ENCODE measurements at regions not wholly inside any gene's neighbourhood (a gene's known extent, or its start where the extent isn't known, plus 50 kb on each side); places are given as distances from the start of the nearest gene placed in this dataset.

DNA sequence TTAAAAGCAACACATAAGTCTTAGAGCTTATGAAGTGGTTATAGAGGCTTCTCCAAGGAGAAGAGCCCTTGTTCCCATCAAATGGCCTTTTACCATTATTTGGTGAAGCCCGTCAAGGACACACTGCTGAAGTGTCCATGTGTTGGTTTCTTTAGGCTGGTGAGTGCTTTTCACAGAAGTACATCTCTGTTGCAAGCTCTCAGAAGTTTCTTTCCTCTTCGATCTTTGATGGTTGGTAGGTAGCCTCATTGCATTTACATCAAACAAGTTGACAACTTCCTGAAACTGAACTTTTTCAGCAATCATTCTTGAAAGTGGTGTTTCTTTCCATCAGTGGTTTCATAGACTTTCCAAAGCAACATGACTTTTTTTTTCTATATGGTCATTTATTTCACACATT is 465.6 kb downstream of the HDGFL1 start:
- no peak overlapping the region for H3K9ac ChIP-seq (ENCODE audit: low read depth in 1 of 3, low read length in 3 of 3)
- no peak overlapping the region for H3K4me3 ChIP-seq (ENCODE audit: low read length in 3 of 3)
- no peaks in the 10 kb centered on the region for H3K27me3 ChIP-seq (ENCODE audit: control insufficient read depth in 3 of 3, insufficient read depth in 3 of 3, low read length in 3 of 3)
- H3K36me3 ChIP-seq (ENCODE audit: control insufficient read depth in 3 of 3, insufficient read depth in 3 of 3, low read length in 3 of 3) = no peaks in the 10 kb centered on the region
- H3K4me1 ChIP-seq (ENCODE audit: control insufficient read depth in 3 of 3, insufficient read depth in 3 of 3, low read length in 3 of 3) = peaks cover 0 to 7% (median 4%) of the 10 kb centered on the region in 3 donors
- no peak overlapping the region for H3K27ac ChIP-seq (ENCODE audit: low read depth, low read length)
- no peaks in the 10 kb centered on the region for H3K9me3 ChIP-seq (ENCODE audit: control insufficient read depth in 3 of 3, low read length in 3 of 3)

DNA sequence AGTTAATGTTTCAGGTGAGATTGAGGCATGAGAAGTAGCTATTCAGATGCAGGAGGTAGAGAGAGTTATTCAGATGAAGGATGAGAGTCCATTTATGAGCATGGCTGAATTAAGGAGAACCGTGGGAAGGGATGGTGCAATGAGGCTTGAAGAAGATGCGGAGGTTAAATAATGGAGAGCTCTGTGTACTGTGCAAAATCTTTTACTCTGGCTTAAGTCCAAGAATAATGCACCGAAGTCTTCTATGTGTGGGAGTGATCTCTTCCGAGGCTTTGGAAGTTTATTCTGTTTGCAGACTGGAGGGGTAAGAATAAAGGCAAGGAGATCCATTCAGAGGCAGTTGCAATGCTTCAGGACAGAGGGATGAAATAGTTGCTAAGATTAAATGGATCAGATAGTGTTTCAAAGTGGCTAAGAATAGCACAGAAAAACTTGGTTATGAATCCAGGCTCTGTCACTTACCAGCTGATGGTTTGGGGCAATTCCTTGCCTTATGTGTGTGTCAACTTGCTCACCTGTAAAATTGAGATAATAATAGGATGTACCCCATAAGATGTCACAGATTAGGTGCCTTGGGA is 467.1 kb downstream of the HDGFL1 start:
- H3K36me3 ChIP-seq (ENCODE audit: control insufficient read depth in 3 of 3, insufficient read depth in 3 of 3, low read length in 3 of 3) = no peaks in the 10 kb centered on the region
- no peak overlapping the region for H3K9ac ChIP-seq (ENCODE audit: low read depth in 1 of 3, low read length in 3 of 3)
- no peak overlapping the region for H3K4me3 ChIP-seq (ENCODE audit: low read length in 3 of 3)
- H3K4me1 ChIP-seq (ENCODE audit: control insufficient read depth in 3 of 3, insufficient read depth in 3 of 3, low read length in 3 of 3) = peaks cover 0 to 7% (median 4%) of the 10 kb centered on the region in 3 donors
- H3K9me3 ChIP-seq (ENCODE audit: control insufficient read depth in 3 of 3, low read length in 3 of 3) = no peaks in the 10 kb centered on the region
- H3K27ac ChIP-seq (ENCODE audit: low read depth, low read length) = no peak overlapping the region
- H3K27me3 ChIP-seq (ENCODE audit: control insufficient read depth in 3 of 3, insufficient read depth in 3 of 3, low read length in 3 of 3) = no peaks in the 10 kb centered on the region

DNA sequence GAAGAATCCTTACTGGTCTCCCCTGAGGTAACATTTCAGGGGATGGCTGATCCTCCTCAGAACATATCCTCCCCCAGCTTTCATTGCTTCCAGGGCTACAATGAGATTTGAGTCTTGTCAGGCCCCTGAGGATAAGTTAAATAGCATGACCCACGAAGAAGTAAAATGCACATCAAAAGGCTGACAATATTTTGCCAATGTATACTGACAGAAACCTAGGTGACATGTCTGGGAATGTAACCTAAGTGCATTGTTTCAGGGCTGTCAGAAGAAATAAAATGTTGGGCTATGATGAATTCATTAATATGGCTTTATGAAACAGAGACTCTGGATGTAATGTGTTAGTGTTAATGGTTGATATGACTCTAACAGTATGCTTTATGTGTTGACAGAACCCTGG is 471.5 kb downstream of the HDGFL1 start:
- Histone ChIP-seq H3K36me3 (ENCODE audit: control insufficient read depth in 3 of 3, insufficient read depth in 3 of 3, low read length in 3 of 3) (no peaks in the 10 kb centered on the region), H3K27me3 (ENCODE audit: control insufficient read depth in 3 of 3, insufficient read depth in 3 of 3, low read length in 3 of 3) (no peaks in the 10 kb centered on the region), H3K4me1 (ENCODE audit: control insufficient read depth in 3 of 3, insufficient read depth in 3 of 3, low read length in 3 of 3) (peaks cover 0 to 4% (median 4%) of the 10 kb centered on the region in 3 donors), H3K4me3 (ENCODE audit: low read length in 3 of 3) (no peak overlapping the region), H3K9ac (ENCODE audit: low read depth in 1 of 3, low read length in 3 of 3) (no peak overlapping the region), H3K9me3 (ENCODE audit: control insufficient read depth in 3 of 3, low read length in 3 of 3) (no peaks in the 10 kb centered on the region), H3K27ac (ENCODE audit: low read depth, low read length) (no peak overlapping the region)

DNA sequence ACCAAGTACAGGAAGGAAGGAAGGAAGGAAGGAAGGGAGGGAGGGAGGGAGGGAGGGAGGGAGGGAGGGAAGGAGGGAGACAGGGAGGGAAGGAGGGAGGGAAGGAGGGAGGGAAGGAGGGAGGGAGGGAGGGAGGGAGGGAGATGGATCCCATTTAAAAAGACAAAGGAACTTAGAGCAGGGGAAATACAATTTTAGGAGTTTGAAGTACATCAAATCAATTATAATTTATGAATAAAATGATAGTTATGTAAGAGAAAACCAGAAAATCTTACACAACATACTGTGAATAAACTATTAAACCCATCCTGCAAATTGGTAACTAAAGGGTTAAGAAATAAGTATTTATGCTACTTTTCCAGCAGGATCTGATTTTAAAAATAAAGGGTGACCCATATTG is 475.9 kb downstream of the HDGFL1 start:
- Histone ChIP-seq H3K9me3 (ENCODE audit: control insufficient read depth in 3 of 3, low read length in 3 of 3) (no peaks in the 10 kb centered on the region), H3K36me3 (ENCODE audit: control insufficient read depth in 3 of 3, insufficient read depth in 3 of 3, low read length in 3 of 3) (no peaks in the 10 kb centered on the region), H3K4me3 (ENCODE audit: low read length in 3 of 3) (no peak overlapping the region), H3K27me3 (ENCODE audit: control insufficient read depth in 3 of 3, insufficient read depth in 3 of 3, low read length in 3 of 3) (no peaks in the 10 kb centered on the region), H3K4me1 (ENCODE audit: control insufficient read depth in 3 of 3, insufficient read depth in 3 of 3, low read length in 3 of 3) (no peaks in the 10 kb centered on the region), H3K9ac (ENCODE audit: low read depth in 1 of 3, low read length in 3 of 3) (no peak overlapping the region), H3K27ac (ENCODE audit: low read depth, low read length) (no peak overlapping the region)

DNA sequence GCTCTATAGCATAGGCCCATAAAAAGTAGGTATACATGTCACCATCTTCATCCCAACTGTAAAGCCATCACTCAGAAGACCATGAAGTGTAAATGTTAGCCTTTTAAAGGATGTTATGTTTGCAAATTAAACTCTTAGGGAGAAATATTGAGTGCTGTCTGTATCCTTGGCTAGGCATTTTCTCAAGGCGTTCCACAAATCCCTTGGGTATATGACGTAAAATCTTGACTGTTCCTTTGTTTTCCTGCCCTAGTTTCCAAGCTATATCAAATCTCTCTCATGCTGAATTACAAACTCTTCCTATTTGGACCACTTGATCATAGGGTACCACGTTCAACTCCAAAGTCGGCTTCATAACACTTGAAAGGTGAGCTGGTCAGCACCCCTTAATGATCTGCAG is 486.2 kb downstream of the HDGFL1 start:
- no peaks in the 10 kb centered on the region for H3K36me3 ChIP-seq (ENCODE audit: control insufficient read depth in 3 of 3, insufficient read depth in 3 of 3, low read length in 3 of 3)
- H3K9me3 ChIP-seq (ENCODE audit: control insufficient read depth in 3 of 3, low read length in 3 of 3) = no peaks in the 10 kb centered on the region
- no peaks in the 10 kb centered on the region for H3K4me1 ChIP-seq (ENCODE audit: control insufficient read depth in 3 of 3, insufficient read depth in 3 of 3, low read length in 3 of 3)
- no peak overlapping the region for H3K4me3 ChIP-seq (ENCODE audit: low read length in 3 of 3)
- H3K27ac ChIP-seq (ENCODE audit: low read depth, low read length) = no peak overlapping the region
- no peak overlapping the region for H3K9ac ChIP-seq (ENCODE audit: low read depth in 1 of 3, low read length in 3 of 3)
- H3K27me3 ChIP-seq (ENCODE audit: control insufficient read depth in 3 of 3, insufficient read depth in 3 of 3, low read length in 3 of 3) = no peaks in the 10 kb centered on the region

DNA sequence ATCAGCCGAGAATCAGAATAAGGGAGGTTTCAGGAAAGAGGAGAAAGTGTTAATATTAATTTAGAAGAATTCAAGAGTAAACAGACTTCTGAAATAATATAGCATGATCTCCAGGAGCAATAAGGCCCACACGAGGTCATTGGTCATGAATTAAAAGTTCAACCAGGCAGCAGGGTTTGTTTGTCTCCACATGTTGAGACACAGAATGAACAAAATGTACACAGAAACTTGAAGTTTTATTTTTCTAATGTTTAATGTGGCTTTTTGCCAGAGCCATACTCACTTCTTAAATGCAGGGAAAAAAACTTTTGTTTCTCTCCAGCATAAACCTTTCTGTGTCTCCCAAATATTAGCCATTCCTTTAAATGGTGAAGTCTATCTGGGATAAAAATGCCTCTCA is 504.5 kb downstream of the HDGFL1 start:
- no peak overlapping the region for H3K4me3 ChIP-seq (ENCODE audit: low read length in 3 of 3)
- H3K9me3 ChIP-seq (ENCODE audit: control insufficient read depth in 3 of 3, low read length in 3 of 3) = peaks cover 0 to 4% (median 2%) of the 10 kb centered on the region in 3 donors
- no peak overlapping the region for H3K27ac ChIP-seq (ENCODE audit: low read depth, low read length)
- H3K36me3 ChIP-seq (ENCODE audit: control insufficient read depth in 3 of 3, insufficient read depth in 3 of 3, low read length in 3 of 3) = no peaks in the 10 kb centered on the region
- H3K27me3 ChIP-seq (ENCODE audit: control insufficient read depth in 3 of 3, insufficient read depth in 3 of 3, low read length in 3 of 3) = no peaks in the 10 kb centered on the region
- no peak overlapping the region for H3K9ac ChIP-seq (ENCODE audit: low read depth in 1 of 3, low read length in 3 of 3)
- H3K4me1 ChIP-seq (ENCODE audit: control insufficient read depth in 3 of 3, insufficient read depth in 3 of 3, low read length in 3 of 3) = no peaks in the 10 kb centered on the region

GRCh38 chr6:23077772-23078171 is 508.4 kb downstream of the HDGFL1 start:
- Histone ChIP-seq H3K4me3 (ENCODE audit: low read length in 3 of 3) (no peak overlapping the region), H3K27ac (ENCODE audit: low read depth, low read length) (no peak overlapping the region), H3K4me1 (ENCODE audit: control insufficient read depth in 3 of 3, insufficient read depth in 3 of 3, low read length in 3 of 3) (no peaks in the 10 kb centered on the region), H3K9me3 (ENCODE audit: control insufficient read depth in 3 of 3, low read length in 3 of 3) (peaks cover 0 to 4% (median 2%) of the 10 kb centered on the region in 3 donors), H3K36me3 (ENCODE audit: control insufficient read depth in 3 of 3, insufficient read depth in 3 of 3, low read length in 3 of 3) (no peaks in the 10 kb centered on the region), H3K9ac (ENCODE audit: low read depth in 1 of 3, low read length in 3 of 3) (no peak overlapping the region), H3K27me3 (ENCODE audit: control insufficient read depth in 3 of 3, insufficient read depth in 3 of 3, low read length in 3 of 3) (no peaks in the 10 kb centered on the region)

DNA sequence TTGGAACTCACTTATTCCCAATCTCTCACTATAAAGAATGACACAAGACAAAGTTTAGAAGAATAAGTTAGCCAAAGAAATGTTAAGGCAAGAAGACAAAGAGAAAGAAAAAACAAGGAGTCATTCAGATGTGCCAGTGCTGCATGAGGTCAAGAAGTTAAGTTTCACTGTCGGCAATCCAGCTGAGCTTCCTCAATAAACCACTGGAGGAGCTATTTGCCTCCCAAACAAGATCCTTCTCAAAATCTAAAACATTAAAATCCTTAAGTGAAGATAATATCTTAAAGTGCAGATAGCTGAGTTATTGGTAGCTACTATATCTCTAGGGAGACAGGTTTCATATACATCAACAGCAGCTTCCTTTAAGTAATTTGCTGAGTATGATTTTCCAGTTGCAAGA is 512.3 kb downstream of the HDGFL1 start:
- H3K27me3 ChIP-seq (ENCODE audit: control insufficient read depth in 3 of 3, insufficient read depth in 3 of 3, low read length in 3 of 3) = no peaks in the 10 kb centered on the region
- no peak overlapping the region for H3K9ac ChIP-seq (ENCODE audit: low read depth in 1 of 3, low read length in 3 of 3)
- no peak overlapping the region for H3K27ac ChIP-seq (ENCODE audit: low read depth, low read length)
- no peak overlapping the region for H3K4me3 ChIP-seq (ENCODE audit: low read length in 3 of 3)
- no peaks in the 10 kb centered on the region for H3K4me1 ChIP-seq (ENCODE audit: control insufficient read depth in 3 of 3, insufficient read depth in 3 of 3, low read length in 3 of 3)
- no peaks in the 10 kb centered on the region for H3K36me3 ChIP-seq (ENCODE audit: control insufficient read depth in 3 of 3, insufficient read depth in 3 of 3, low read length in 3 of 3)
- no peaks in the 10 kb centered on the region for H3K9me3 ChIP-seq (ENCODE audit: control insufficient read depth in 3 of 3, low read length in 3 of 3)

DNA sequence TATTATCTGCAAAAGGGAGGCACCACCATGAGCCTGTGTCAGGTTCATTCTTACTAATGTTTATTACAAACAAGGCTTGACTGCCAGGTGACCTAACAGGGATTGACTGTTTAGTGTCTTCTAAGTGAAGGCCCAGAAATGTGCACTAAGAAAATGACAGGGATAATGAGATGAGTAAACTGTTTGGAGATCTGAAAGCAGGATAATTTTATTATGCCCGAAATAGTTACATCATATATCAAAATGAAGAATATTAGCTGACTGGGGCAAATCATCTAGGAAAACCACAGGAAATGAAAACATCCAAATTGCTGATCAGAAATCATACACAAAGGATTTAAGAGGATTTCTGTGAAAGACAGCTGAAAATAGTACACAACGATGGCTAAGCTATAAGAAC is 516.7 kb downstream of the HDGFL1 start:
- H3K27ac ChIP-seq (ENCODE audit: low read depth, low read length) = no peak overlapping the region
- H3K4me1 ChIP-seq (ENCODE audit: control insufficient read depth in 3 of 3, insufficient read depth in 3 of 3, low read length in 3 of 3) = no peaks in the 10 kb centered on the region
- H3K9ac ChIP-seq (ENCODE audit: low read depth in 1 of 3, low read length in 3 of 3) = no peak overlapping the region

DNA sequence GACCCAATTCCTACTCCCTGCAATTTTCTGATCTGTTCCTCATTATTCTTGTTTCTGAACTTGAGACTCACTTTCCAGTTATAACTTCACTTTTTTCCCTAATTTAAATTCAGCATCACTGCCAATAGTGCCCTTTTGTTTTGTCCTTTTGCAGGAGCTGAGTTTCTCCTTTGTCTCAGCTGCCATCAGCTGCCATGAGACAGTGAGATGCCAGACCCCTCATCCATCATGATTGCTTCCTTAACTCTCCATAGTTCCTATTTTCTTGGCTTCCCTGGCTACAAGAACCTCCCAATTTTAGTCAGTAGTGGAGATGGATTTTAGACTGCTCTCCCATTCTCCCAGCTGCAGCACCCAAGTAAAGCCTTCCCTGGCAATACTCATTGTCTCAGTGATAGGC is 518.1 kb downstream of the HDGFL1 start:
- Histone ChIP-seq H3K9ac (ENCODE audit: low read depth in 1 of 3, low read length in 3 of 3) (no peak overlapping the region), H3K27ac (ENCODE audit: low read depth, low read length) (no peak overlapping the region), H3K4me3 (ENCODE audit: low read length in 3 of 3) (no peak overlapping the region), H3K36me3 (ENCODE audit: control insufficient read depth in 3 of 3, insufficient read depth in 3 of 3, low read length in 3 of 3) (no peaks in the 10 kb centered on the region), H3K27me3 (ENCODE audit: control insufficient read depth in 3 of 3, insufficient read depth in 3 of 3, low read length in 3 of 3) (no peaks in the 10 kb centered on the region), H3K4me1 (ENCODE audit: control insufficient read depth in 3 of 3, insufficient read depth in 3 of 3, low read length in 3 of 3) (no peaks in the 10 kb centered on the region), H3K9me3 (ENCODE audit: control insufficient read depth in 3 of 3, low read length in 3 of 3) (no peaks in the 10 kb centered on the region)

More for the DNA sequence above, 516.7 kb downstream of the HDGFL1 start:
- no peaks in the 10 kb centered on the region for H3K9me3 ChIP-seq (ENCODE audit: control insufficient read depth in 3 of 3, low read length in 3 of 3)
- no peaks in the 10 kb centered on the region for H3K27me3 ChIP-seq (ENCODE audit: control insufficient read depth in 3 of 3, insufficient read depth in 3 of 3, low read length in 3 of 3)
- H3K36me3 ChIP-seq (ENCODE audit: control insufficient read depth in 3 of 3, insufficient read depth in 3 of 3, low read length in 3 of 3) = no peaks in the 10 kb centered on the region
- H3K4me3 ChIP-seq (ENCODE audit: low read length in 3 of 3) = no peak overlapping the region

DNA sequence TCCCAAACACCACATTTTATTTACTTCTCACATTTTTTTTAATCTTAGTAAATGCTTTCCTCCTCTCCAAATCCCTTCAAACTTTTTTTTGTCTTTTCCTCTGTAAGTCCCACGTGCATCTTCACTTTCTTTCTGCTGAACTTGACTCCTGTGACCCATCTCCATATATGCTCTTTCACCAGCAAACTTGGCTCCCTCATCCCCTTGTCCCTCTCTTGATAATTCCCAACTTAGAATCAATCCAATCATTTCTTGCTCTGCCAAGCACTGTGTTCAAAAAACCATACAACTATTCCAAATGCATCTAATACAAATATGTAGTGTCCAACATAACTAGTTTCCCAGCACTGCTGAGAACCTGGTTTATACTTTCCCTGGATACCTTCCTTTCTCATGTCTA is 519.4 kb downstream of the HDGFL1 start:
- no peaks in the 10 kb centered on the region for H3K9me3 ChIP-seq (ENCODE audit: control insufficient read depth in 3 of 3, low read length in 3 of 3)
- H3K27me3 ChIP-seq (ENCODE audit: control insufficient read depth in 3 of 3, insufficient read depth in 3 of 3, low read length in 3 of 3) = no peaks in the 10 kb centered on the region
- H3K27ac ChIP-seq (ENCODE audit: low read depth, low read length) = no peak overlapping the region
- H3K4me3 ChIP-seq (ENCODE audit: low read length in 3 of 3) = no peak overlapping the region
- H3K4me1 ChIP-seq (ENCODE audit: control insufficient read depth in 3 of 3, insufficient read depth in 3 of 3, low read length in 3 of 3) = no peaks in the 10 kb centered on the region
- no peaks in the 10 kb centered on the region for H3K36me3 ChIP-seq (ENCODE audit: control insufficient read depth in 3 of 3, insufficient read depth in 3 of 3, low read length in 3 of 3)
- H3K9ac ChIP-seq (ENCODE audit: low read depth in 1 of 3, low read length in 3 of 3) = no peak overlapping the region
